Activated naive CD4-positive, alpha-beta T cell treated with anti-CD3 and anti-CD28 coated beads, Interleukin-2, amount 50 U/mL, for 24 hours (primary cell): ENCODE measurements at regions not wholly inside any gene's neighbourhood (a gene's known extent, or its start where the extent isn't known, plus 50 kb on each side); places are given as distances from the start of the nearest gene placed in this dataset.
"Not testable (repeated sequence)": the region's sequence is repeated elsewhere in the genome, so short reads cannot be mapped to it uniquely, and the experiment has no call there.

Experiments used
- H3K27ac Mint-ChIP-seq: one replicate; pipeline ENCODE4 v1.8.0; 2021; ENCODE audit warnings: mild to moderate bottlenecking, mixed read lengths
- H3K27me3 Mint-ChIP-seq: one replicate; pipeline ENCODE4 v1.8.0; 2021; ENCODE audit warnings: mixed read lengths
- H3K36me3 Mint-ChIP-seq: one replicate; pipeline ENCODE4 v1.8.0; 2021; ENCODE audit warnings: mixed read lengths
- H3K4me1 Mint-ChIP-seq: one replicate; pipeline ENCODE4 v1.8.0; 2021; ENCODE audit warnings: mixed read lengths
- H3K4me3 Mint-ChIP-seq: one replicate; pipeline ENCODE4 v1.8.0; 2021; ENCODE audit warnings: mild to moderate bottlenecking, mixed read lengths
- H3K9me3 Mint-ChIP-seq: one replicate; pipeline ENCODE4 v1.8.0; 2021; ENCODE audit warnings: mixed read lengths

- Mint-ChIP-seq H3K9me3 (peaks cover 11% of the 10 kb centered on the region), H3K36me3 (no peaks in the 10 kb centered on the region), H3K4me3 (no peak overlapping the region), H3K27ac (no peak overlapping the region), H3K27me3 (no peaks in the 10 kb centered on the region), H3K4me1 (no peaks in the 10 kb centered on the region)
These were observed 412.7 kb upstream of the TENM3 start for GRCh38 chr4:181830404-181831035.

GRCh38 chr4:181834071-181834470 lies 409.1 kb upstream of the TENM3 start:
- peaks cover 7% of the 10 kb centered on the region for H3K9me3 Mint-ChIP-seq
- no peaks in the 10 kb centered on the region for H3K36me3 Mint-ChIP-seq
- no peak overlapping the region for H3K27ac Mint-ChIP-seq
- H3K4me3 Mint-ChIP-seq, result no peak overlapping the region
- H3K4me1 Mint-ChIP-seq, result no peaks in the 10 kb centered on the region
- H3K27me3 Mint-ChIP-seq, result no peaks in the 10 kb centered on the region

- no peak overlapping the region for H3K27ac Mint-ChIP-seq
These were observed 407.9 kb upstream of the TENM3 start for GRCh38 chr4:181835348-181835747.

GRCh38 chr4:181838253-181838652 lies 404.9 kb upstream of the TENM3 start:
- peaks cover 13% of the 10 kb centered on the region for H3K9me3 Mint-ChIP-seq
- no peaks in the 10 kb centered on the region for H3K27me3 Mint-ChIP-seq
- no peak overlapping the region for H3K27ac Mint-ChIP-seq
- no peaks in the 10 kb centered on the region for H3K4me1 Mint-ChIP-seq
- no peak overlapping the region for H3K4me3 Mint-ChIP-seq
- no peaks in the 10 kb centered on the region for H3K36me3 Mint-ChIP-seq

More at GRCh38 chr4:181835348-181835747, 407.9 kb upstream of the TENM3 start:
- peaks cover 13% of the 10 kb centered on the region for H3K9me3 Mint-ChIP-seq
- H3K4me1 Mint-ChIP-seq, result no peaks in the 10 kb centered on the region
- no peaks in the 10 kb centered on the region for H3K27me3 Mint-ChIP-seq
- no peaks in the 10 kb centered on the region for H3K36me3 Mint-ChIP-seq
- no peak overlapping the region for H3K4me3 Mint-ChIP-seq

- not testable (repeated sequence) for H3K4me3 Mint-ChIP-seq, H3K27ac Mint-ChIP-seq, H3K9me3 Mint-ChIP-seq, H3K27me3 Mint-ChIP-seq, H3K36me3 Mint-ChIP-seq, H3K4me1 Mint-ChIP-seq
These were observed 399.4 kb upstream of the TENM3 start for GRCh38 chr4:181843797-181844196.

GRCh38 chr4:181845617-181846016 lies 397.6 kb upstream of the TENM3 start:
- no peaks in the 10 kb centered on the region for H3K36me3 Mint-ChIP-seq
- no peak overlapping the region for H3K4me3 Mint-ChIP-seq
- H3K9me3 Mint-ChIP-seq, result no peaks in the 10 kb centered on the region
- H3K27me3 Mint-ChIP-seq, result no peaks in the 10 kb centered on the region
- no peak overlapping the region for H3K27ac Mint-ChIP-seq
- H3K4me1 Mint-ChIP-seq, result no peaks in the 10 kb centered on the region

GRCh38 chr4:181846934-181847333 lies 396.3 kb upstream of the TENM3 start:
- Mint-ChIP-seq H3K9me3 (peaks cover 5% of the 10 kb centered on the region), H3K27ac (no peak overlapping the region), H3K4me3 (no peak overlapping the region), H3K36me3 (no peaks in the 10 kb centered on the region), H3K27me3 (no peaks in the 10 kb centered on the region), H3K4me1 (no peaks in the 10 kb centered on the region)

GRCh38 chr4:181848357-181848756 lies 394.8 kb upstream of the TENM3 start:
- H3K27me3 Mint-ChIP-seq, result no peaks in the 10 kb centered on the region
- H3K27ac Mint-ChIP-seq, result no peak overlapping the region
- peaks cover 5% of the 10 kb centered on the region for H3K9me3 Mint-ChIP-seq
- no peak overlapping the region for H3K4me3 Mint-ChIP-seq
- no peaks in the 10 kb centered on the region for H3K4me1 Mint-ChIP-seq
- no peaks in the 10 kb centered on the region for H3K36me3 Mint-ChIP-seq

GRCh38 chr4:181849472-181849871 lies 393.7 kb upstream of the TENM3 start:
- Mint-ChIP-seq H3K27ac (no peak overlapping the region), H3K4me3 (no peak overlapping the region), H3K9me3 (peaks cover 5% of the 10 kb centered on the region), H3K4me1 (no peaks in the 10 kb centered on the region), H3K36me3 (no peaks in the 10 kb centered on the region), H3K27me3 (peaks cover 3% of the 10 kb centered on the region)

- Mint-ChIP-seq H3K27me3 (peaks cover 3% of the 10 kb centered on the region), H3K9me3 (peaks cover 10% of the 10 kb centered on the region), H3K36me3 (no peaks in the 10 kb centered on the region), H3K4me1 (no peaks in the 10 kb centered on the region), H3K4me3 (no peak overlapping the region), H3K27ac (no peak overlapping the region)
These were observed 389.2 kb upstream of the TENM3 start for GRCh38 chr4:181853881-181854511.

GRCh38 chr4:181855307-181855706 lies 387.9 kb upstream of the TENM3 start:
- Mint-ChIP-seq H3K4me1 (no peaks in the 10 kb centered on the region), H3K9me3 (peaks cover 10% of the 10 kb centered on the region), H3K27me3 (peaks cover 3% of the 10 kb centered on the region), H3K27ac (no peak overlapping the region), H3K4me3 (no peak overlapping the region), H3K36me3 (no peaks in the 10 kb centered on the region)

GRCh38 chr4:181857471-181857870 lies 385.7 kb upstream of the TENM3 start:
- not testable (repeated sequence) for H3K27me3 Mint-ChIP-seq, H3K4me1 Mint-ChIP-seq, H3K4me3 Mint-ChIP-seq, H3K36me3 Mint-ChIP-seq, H3K27ac Mint-ChIP-seq, H3K9me3 Mint-ChIP-seq

- H3K27me3 Mint-ChIP-seq, result no peaks in the 10 kb centered on the region
- H3K9me3 Mint-ChIP-seq, result peaks cover 5% of the 10 kb centered on the region
- H3K36me3 Mint-ChIP-seq, result no peaks in the 10 kb centered on the region
- no peaks in the 10 kb centered on the region for H3K4me1 Mint-ChIP-seq
- no peak overlapping the region for H3K27ac Mint-ChIP-seq
- H3K4me3 Mint-ChIP-seq, result no peak overlapping the region
These were observed 384.5 kb upstream of the TENM3 start for GRCh38 chr4:181858741-181859140.

GRCh38 chr4:181859439-181859838 lies 383.8 kb upstream of the TENM3 start:
- Mint-ChIP-seq H3K27ac (no peak overlapping the region), H3K9me3 (peaks cover 11% of the 10 kb centered on the region), H3K36me3 (no peaks in the 10 kb centered on the region), H3K4me1 (no peaks in the 10 kb centered on the region), H3K4me3 (no peak overlapping the region), H3K27me3 (peaks cover 1% of the 10 kb centered on the region)

GRCh38 chr4:181860157-181860556 lies 383.0 kb upstream of the TENM3 start:
- H3K4me3 Mint-ChIP-seq, result no peak overlapping the region
- no peaks in the 10 kb centered on the region for H3K36me3 Mint-ChIP-seq
- peaks cover 6% of the 10 kb centered on the region for H3K9me3 Mint-ChIP-seq
- H3K4me1 Mint-ChIP-seq, result no peaks in the 10 kb centered on the region
- H3K27me3 Mint-ChIP-seq, result peaks cover 1% of the 10 kb centered on the region
- H3K27ac Mint-ChIP-seq, result no peak overlapping the region

- Mint-ChIP-seq H3K36me3 (no peaks in the 10 kb centered on the region), H3K4me3 (no peak overlapping the region), H3K4me1 (no peaks in the 10 kb centered on the region), H3K27ac (no peak overlapping the region), H3K9me3 (peaks cover 6% of the 10 kb centered on the region), H3K27me3 (peaks cover 1% of the 10 kb centered on the region)
These were observed 382.5 kb upstream of the TENM3 start for GRCh38 chr4:181860668-181861067.

- Mint-ChIP-seq H3K4me3 (no peak overlapping the region), H3K27me3 (peaks cover 1% of the 10 kb centered on the region), H3K36me3 (no peaks in the 10 kb centered on the region), H3K4me1 (no peaks in the 10 kb centered on the region), H3K27ac (no peak overlapping the region), H3K9me3 (peaks cover 12% of the 10 kb centered on the region)
These were observed 379.3 kb upstream of the TENM3 start for GRCh38 chr4:181863856-181864255.
